ENCODE measurements at regions not wholly inside any gene's neighbourhood (a gene's known extent, or its start where the extent isn't known, plus 50 kb on each side); places are given as distances from the start of the nearest gene placed in this dataset.

DNA sequence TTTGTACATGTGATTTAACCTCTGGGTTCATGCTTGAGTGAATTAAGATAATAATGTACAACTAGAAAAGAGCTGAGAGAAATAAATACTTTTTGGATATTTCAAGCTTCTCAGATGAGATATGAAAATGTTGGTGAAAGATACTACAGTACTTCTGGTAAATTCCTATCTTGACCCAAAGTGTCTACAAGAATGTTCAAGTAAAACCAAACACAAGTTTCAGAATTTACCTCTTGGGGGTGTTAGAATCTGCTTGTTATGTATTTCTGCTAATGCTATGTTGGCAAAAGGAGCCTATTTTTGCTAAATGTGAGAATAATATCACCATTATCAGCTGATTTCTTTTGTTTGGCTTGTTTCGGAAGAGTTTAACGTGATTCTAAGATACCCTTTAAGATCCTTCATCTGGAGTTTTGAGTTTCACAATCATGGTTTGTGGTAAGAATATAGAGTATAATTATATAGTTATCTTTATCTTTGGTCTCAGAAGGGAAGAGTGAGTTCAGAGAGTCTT lies 388.5 kb downstream of the LMO4 start:
- no peak for TF ChIP-seq CTCF (IDR thresholded peaks at IDR 0.05)
- TF ChIP-seq POLR2A (IDR thresholded peaks at IDR 0.05), result no peak

Measured in body of pancreas (tissue), 4 donors.